OCI-LY1 (cell line): ENCODE measurements at regions not wholly inside any gene's neighbourhood (a gene's known extent, or its start where the extent isn't known, plus 50 kb on each side); places are given as distances from the start of the nearest gene placed in this dataset.

Experiments
- CTCF ChIP-seq: fragments of 200-600 bp; sonication (generic), shearing (Covaris generic); IDR thresholded peaks from 2 replicates; pipeline ENCODE4 v1.5.1; 2017; ENCODE audit warnings: mild to moderate bottlenecking, antibody characterized with exemption, low read length, moderate library complexity, mixed read lengths
- EZH2 ChIP-seq: fragments of 200-600 bp; sonication (generic), shearing (Covaris generic); IDR thresholded peaks from 2 replicates; pipeline ENCODE4 v1.8.0; 2017; ENCODE audit warnings: borderline replicate concordance, mixed run types, mild to moderate bottlenecking, antibody characterized with exemption, low read length, moderate library complexity, mixed read lengths

- TF ChIP-seq EZH2 (no peak), CTCF (no peak)
Measured at GRCh38 chr1:164210211-164210739, 348.7 kb upstream of the PBX1 start.
